ENCODE measurements at regions not wholly inside any gene's neighbourhood (a gene's known extent, or its start where the extent isn't known, plus 50 kb on each side); places are given as distances from the start of the nearest gene placed in this dataset.

- TF ChIP-seq EZH2phosphoT487 (IDR thresholded peaks at IDR 0.05; ENCODE audit: low read depth, severe bottlenecking, unreplicated experiment) (no peak), CTCF (IDR thresholded peaks at IDR 0.05; ENCODE audit: poor library complexity) (no peak), EZH2 (IDR thresholded peaks at IDR 0.05; ENCODE audit: borderline replicate concordance) (no peak)
Measured at GRCh38 chr12:131464081-131464480, 246.8 kb upstream of the SFSWAP start.
